ENCODE measurements at regions not wholly inside any gene's neighbourhood (a gene's known extent, or its start where the extent isn't known, plus 50 kb on each side); places are given as distances from the start of the nearest gene placed in this dataset.

DNA sequence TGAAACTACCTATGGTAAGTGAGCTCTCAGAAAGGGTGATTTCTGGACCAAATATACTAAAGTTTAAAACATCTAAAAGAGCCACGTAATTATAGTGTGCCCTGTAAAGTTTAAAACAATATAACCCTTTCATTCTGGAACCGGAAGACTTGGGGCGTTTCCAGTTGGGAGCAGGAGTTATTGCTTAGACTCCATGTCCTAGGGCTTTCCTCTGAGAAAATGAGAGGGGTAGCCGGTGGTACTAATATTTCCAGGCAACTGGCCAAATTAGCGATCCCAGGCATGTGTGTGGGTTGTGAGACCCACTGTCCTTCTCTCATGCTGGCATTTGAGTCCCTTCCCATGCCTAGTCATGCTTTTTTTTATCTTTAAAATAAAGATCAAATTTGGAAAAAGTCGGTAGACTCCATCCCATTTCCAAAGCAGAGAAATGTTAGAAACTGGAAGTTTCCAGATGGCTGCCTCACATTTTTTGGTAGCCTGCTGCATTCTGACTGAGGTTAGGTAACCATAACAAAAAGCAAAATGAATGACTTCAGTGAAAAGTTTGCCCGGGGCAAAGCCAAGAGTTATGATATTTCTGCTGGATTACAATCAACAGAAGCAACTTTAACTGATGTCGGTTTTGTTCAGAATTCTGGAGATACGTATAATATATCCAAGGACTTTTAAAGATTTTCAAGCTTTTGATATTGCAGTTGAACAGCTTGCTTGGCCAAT, 227.4 kb downstream of the SS18 start:
- TF ChIP-seq, protein P1, sequence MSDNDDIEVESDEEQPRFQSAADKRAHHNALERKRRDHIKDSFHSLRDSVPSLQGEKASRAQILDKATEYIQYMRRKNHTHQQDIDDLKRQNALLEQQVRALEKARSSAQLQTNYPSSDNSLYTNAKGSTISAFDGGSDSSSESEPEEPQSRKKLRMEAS (IDR thresholded peaks at IDR 0.05), result no peak
- TF ChIP-seq EGR1 (IDR thresholded peaks at IDR 0.05) (no peak), TCF12 (IDR thresholded peaks at IDR 0.05; ENCODE audit: low read depth) (no peak), FOXM1 (IDR thresholded peaks at IDR 0.05; ENCODE audit: borderline replicate concordance, low read depth) (no peak), RAD21 (IDR thresholded peaks at IDR 0.05; ENCODE audit: low read depth) (no peak), EP300 (IDR thresholded peaks at IDR 0.05; ENCODE audit: borderline replicate concordance) (no peak), TAF1 (IDR thresholded peaks at IDR 0.05; ENCODE audit: low read depth) (no peak), YY1 (IDR thresholded peaks at IDR 0.05; ENCODE audit: low read depth) (no peak), CREB1 (IDR thresholded peaks at IDR 0.05; ENCODE audit: low read depth) (no peak)
- TF ChIP-seq, protein P2, sequence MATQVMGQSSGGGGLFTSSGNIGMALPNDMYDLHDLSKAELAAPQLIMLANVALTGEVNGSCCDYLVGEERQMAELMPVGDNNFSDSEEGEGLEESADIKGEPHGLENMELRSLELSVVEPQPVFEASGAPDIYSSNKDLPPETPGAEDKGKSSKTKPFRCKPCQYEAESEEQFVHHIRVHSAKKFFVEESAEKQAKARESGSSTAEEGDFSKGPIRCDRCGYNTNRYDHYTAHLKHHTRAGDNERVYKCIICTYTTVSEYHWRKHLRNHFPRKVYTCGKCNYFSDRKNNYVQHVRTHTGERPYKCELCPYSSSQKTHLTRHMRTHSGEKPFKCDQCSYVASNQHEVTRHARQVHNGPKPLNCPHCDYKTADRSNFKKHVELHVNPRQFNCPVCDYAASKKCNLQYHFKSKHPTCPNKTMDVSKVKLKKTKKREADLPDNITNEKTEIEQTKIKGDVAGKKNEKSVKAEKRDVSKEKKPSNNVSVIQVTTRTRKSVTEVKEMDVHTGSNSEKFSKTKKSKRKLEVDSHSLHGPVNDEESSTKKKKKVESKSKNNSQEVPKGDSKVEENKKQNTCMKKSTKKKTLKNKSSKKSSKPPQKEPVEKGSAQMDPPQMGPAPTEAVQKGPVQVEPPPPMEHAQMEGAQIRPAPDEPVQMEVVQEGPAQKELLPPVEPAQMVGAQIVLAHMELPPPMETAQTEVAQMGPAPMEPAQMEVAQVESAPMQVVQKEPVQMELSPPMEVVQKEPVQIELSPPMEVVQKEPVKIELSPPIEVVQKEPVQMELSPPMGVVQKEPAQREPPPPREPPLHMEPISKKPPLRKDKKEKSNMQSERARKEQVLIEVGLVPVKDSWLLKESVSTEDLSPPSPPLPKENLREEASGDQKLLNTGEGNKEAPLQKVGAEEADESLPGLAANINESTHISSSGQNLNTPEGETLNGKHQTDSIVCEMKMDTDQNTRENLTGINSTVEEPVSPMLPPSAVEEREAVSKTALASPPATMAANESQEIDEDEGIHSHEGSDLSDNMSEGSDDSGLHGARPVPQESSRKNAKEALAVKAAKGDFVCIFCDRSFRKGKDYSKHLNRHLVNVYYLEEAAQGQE (IDR thresholded peaks at IDR 0.05; ENCODE audit: low read depth), result no peak

All from Ishikawa (cell line).